ENCODE measurements at regions not wholly inside any gene's neighbourhood (a gene's known extent, or its start where the extent isn't known, plus 50 kb on each side); places are given as distances from the start of the nearest gene placed in this dataset.

GRCh38 chr18:28995319-28995718 is 818.4 kb upstream of the CDH2 start:
- H3K27me3 Mint-ChIP-seq = no peaks in the 10 kb centered on the region
- no peaks in the 10 kb centered on the region for H3K4me1 Mint-ChIP-seq
- CTCF ChIA-PET = no interaction called here
- H3K36me3 Mint-ChIP-seq (ENCODE audit: low read depth) = no peaks in the 10 kb centered on the region
- H3K27ac Mint-ChIP-seq = no peak overlapping the region
- H3K9me3 Mint-ChIP-seq = peaks cover 9% of the 10 kb centered on the region
- H3K4me3 Mint-ChIP-seq = no peak overlapping the region
- POLR2A ChIA-PET = no interaction called here
- DNase-seq = no peak

GRCh38 chr18:28984731-28985130 is 807.8 kb upstream of the CDH2 start:
- ChIA-PET CTCF (no interaction called here), POLR2A (no interaction called here)
- Mint-ChIP-seq H3K27ac (no peak overlapping the region), H3K9me3 (peaks cover 9% of the 10 kb centered on the region), H3K4me1 (no peaks in the 10 kb centered on the region), H3K4me3 (no peak overlapping the region), H3K36me3 (ENCODE audit: low read depth) (no peaks in the 10 kb centered on the region), H3K27me3 (no peaks in the 10 kb centered on the region)
- DNase-seq = no peak

GRCh38 chr18:28974504-28974903 is 797.6 kb upstream of the CDH2 start:
- Mint-ChIP-seq H3K4me3 (no peak overlapping the region), H3K36me3 (ENCODE audit: low read depth) (no peaks in the 10 kb centered on the region), H3K27me3 (no peaks in the 10 kb centered on the region), H3K4me1 (no peaks in the 10 kb centered on the region), H3K9me3 (peaks cover 13% of the 10 kb centered on the region), H3K27ac (no peak overlapping the region)
- ChIA-PET POLR2A (no interaction called here), CTCF (no interaction called here)
- no peak for DNase-seq

DNA sequence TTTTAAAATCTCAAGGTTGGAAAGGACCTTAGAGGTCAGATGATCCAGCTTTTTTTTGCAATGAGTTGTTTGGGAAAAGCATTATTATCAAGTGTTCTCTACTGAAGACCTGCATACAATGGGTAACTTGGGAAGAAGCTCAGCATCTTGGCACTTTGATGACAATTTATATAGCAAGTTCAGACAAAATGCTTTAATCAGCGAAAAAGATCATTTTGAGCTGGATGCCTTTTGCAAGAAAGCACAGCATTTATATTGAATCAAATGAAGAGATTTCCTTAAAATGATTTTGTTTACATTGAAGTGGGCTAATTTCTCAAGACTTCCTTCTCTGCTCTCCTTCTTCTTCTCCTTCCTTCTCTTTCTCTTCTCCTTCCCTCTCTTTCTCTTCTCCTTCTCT is 796.4 kb upstream of the CDH2 start:
- Mint-ChIP-seq H3K4me1 (no peaks in the 10 kb centered on the region), H3K27me3 (no peaks in the 10 kb centered on the region), H3K4me3 (no peak overlapping the region), H3K9me3 (peaks cover 15% of the 10 kb centered on the region), H3K27ac (no peak overlapping the region), H3K36me3 (ENCODE audit: low read depth) (no peaks in the 10 kb centered on the region)
- CTCF ChIA-PET = no interaction called here
- POLR2A ChIA-PET = no interaction called here
- DNase-seq = no peak

- H3K4me1 Mint-ChIP-seq = no peaks in the 10 kb centered on the region
- no peak overlapping the region for H3K27ac Mint-ChIP-seq
- H3K4me3 Mint-ChIP-seq = no peak overlapping the region
- ChIA-PET CTCF (no interaction called here), POLR2A (no interaction called here)
- H3K9me3 Mint-ChIP-seq = peaks cover 14% of the 10 kb centered on the region
- no peaks in the 10 kb centered on the region for H3K27me3 Mint-ChIP-seq
- no peak for DNase-seq
- H3K36me3 Mint-ChIP-seq (ENCODE audit: low read depth) = no peaks in the 10 kb centered on the region
These were observed 795.5 kb upstream of the CDH2 start for GRCh38 chr18:28972333-28972907.

DNA sequence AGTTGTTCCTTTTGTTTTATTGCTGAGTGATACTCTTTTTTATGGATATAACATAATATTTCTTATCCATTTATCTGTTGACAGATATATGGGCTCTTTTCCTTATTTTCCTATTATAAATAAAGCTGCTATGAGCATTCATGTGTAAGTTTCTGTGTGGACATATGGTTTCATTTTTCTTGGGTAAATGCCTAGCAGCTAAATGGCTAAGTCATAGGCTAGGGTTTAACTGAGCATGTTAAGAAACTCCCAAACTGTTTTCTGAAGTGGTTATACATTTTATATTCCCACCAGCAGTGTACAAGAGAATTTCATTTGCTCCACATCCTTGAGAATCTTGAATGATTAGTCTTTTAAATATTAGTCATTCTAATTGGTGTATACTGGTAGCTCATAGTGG is 786.6 kb upstream of the CDH2 start:
- Mint-ChIP-seq H3K27ac (no peak overlapping the region), H3K4me3 (no peak overlapping the region), H3K9me3 (peaks cover 5% of the 10 kb centered on the region), H3K27me3 (no peaks in the 10 kb centered on the region), H3K36me3 (ENCODE audit: low read depth) (no peaks in the 10 kb centered on the region), H3K4me1 (no peaks in the 10 kb centered on the region)
- ChIA-PET POLR2A (no interaction called here), CTCF (no interaction called here)
- no peak for DNase-seq

DNA sequence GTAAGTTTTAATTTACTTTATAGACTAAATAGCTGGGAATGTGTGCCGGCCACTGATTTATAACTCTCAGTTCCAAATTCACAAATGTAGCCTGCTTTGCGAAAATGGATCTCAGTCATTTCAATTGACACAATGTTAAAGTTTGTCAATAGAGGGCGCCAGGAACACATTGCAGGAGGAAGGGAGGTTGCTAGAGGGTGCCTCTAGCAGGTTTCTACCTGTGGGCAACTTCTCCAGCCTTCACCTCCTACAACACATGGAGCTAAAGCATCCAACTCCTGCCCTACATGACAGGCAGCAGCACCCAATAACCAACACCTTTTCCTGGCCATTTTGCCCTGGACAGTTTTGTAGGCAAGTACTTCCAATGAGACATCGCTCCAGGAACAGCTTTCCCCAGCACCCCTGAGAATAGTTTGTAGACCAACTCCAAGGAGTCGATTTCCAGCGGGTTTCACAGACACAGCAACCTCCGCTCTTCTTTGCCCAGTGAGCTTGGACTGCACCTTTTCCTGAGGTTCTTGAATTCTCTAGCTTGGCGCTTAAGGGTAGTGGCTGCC is 784.8 kb upstream of the CDH2 start:
- H3K4me3 Mint-ChIP-seq = no peak overlapping the region
- H3K4me1 Mint-ChIP-seq = no peaks in the 10 kb centered on the region
- no peak overlapping the region for H3K27ac Mint-ChIP-seq
- no peaks in the 10 kb centered on the region for H3K27me3 Mint-ChIP-seq
- DNase-seq = no peak
- ChIA-PET CTCF (no interaction called here), POLR2A (no interaction called here)
- no peaks in the 10 kb centered on the region for H3K36me3 Mint-ChIP-seq (ENCODE audit: low read depth)
- H3K9me3 Mint-ChIP-seq = peaks cover 2% of the 10 kb centered on the region

GRCh38 chr18:28960146-28960545 is 783.2 kb upstream of the CDH2 start:
- Mint-ChIP-seq H3K4me3 (no peak overlapping the region), H3K36me3 (ENCODE audit: low read depth) (no peaks in the 10 kb centered on the region), H3K4me1 (no peaks in the 10 kb centered on the region), H3K9me3 (peaks cover 6% of the 10 kb centered on the region), H3K27ac (no peak overlapping the region), H3K27me3 (no peaks in the 10 kb centered on the region)
- POLR2A ChIA-PET = no interaction called here
- DNase-seq = no peak
- CTCF ChIA-PET = no interaction called here

DNA sequence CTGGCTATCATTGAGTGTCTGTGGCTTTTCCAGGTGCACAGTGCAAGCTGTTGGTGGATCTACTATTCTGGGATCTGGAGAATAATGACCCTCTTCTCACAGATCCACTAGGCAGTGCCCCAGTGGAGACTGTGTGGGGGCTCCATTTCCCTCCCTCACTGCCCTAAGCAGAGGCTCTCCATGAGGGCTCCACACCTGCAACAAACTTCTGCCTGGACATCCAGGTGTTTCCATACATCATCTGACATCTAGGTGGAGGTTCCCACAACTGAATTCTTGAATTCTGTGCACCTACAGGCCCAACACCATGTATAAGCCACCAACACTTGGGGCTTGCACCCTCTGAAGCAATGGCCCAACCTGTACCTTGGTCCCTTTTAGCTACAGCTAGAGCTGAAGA is 775.4 kb upstream of the CDH2 start:
- Mint-ChIP-seq H3K27me3 (no peaks in the 10 kb centered on the region), H3K4me1 (no peaks in the 10 kb centered on the region), H3K27ac (no peak overlapping the region), H3K36me3 (ENCODE audit: low read depth) (no peaks in the 10 kb centered on the region), H3K4me3 (no peak overlapping the region), H3K9me3 (peaks cover 26% of the 10 kb centered on the region)
- ChIA-PET POLR2A (no interaction called here), CTCF (no interaction called here)
- no peak for DNase-seq

- no peak for DNase-seq
- ChIA-PET POLR2A (no interaction called here), CTCF (no interaction called here)
- H3K36me3 Mint-ChIP-seq (ENCODE audit: low read depth) = no peaks in the 10 kb centered on the region
- no peaks in the 10 kb centered on the region for H3K4me1 Mint-ChIP-seq
- no peak overlapping the region for H3K27ac Mint-ChIP-seq
- H3K9me3 Mint-ChIP-seq = peaks cover 16% of the 10 kb centered on the region
- H3K4me3 Mint-ChIP-seq = no peak overlapping the region
- no peaks in the 10 kb centered on the region for H3K27me3 Mint-ChIP-seq
These were observed 771.0 kb upstream of the CDH2 start for GRCh38 chr18:28947900-28948299.

DNA sequence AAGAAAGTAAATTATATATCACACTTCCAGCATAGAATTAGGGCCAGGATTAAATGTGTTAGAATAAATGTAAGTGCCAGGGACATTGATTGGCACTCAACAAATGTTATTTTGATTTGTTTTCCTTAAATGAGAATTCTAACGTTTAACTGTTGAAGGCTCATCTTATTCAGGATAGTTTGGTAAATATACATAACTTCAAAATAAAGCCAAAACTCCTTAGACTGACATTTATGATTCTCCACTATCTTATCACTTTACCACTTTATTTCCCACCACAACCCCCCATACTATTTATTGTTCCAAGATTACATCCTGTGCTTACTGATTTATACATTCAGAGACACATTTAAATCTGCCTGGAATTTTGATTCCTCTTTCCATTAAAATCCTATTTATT is 769.5 kb upstream of the CDH2 start:
- POLR2A ChIA-PET = no interaction called here
- DNase-seq = no peak
- Mint-ChIP-seq H3K36me3 (ENCODE audit: low read depth) (no peaks in the 10 kb centered on the region), H3K4me3 (no peak overlapping the region), H3K4me1 (no peaks in the 10 kb centered on the region), H3K27ac (no peak overlapping the region), H3K27me3 (no peaks in the 10 kb centered on the region), H3K9me3 (peaks cover 10% of the 10 kb centered on the region)
- CTCF ChIA-PET = no interaction called here

- Mint-ChIP-seq H3K9me3 (peaks cover 10% of the 10 kb centered on the region), H3K36me3 (ENCODE audit: low read depth) (no peaks in the 10 kb centered on the region), H3K27ac (no peak overlapping the region), H3K4me3 (no peak overlapping the region), H3K4me1 (no peaks in the 10 kb centered on the region), H3K27me3 (no peaks in the 10 kb centered on the region)
- CTCF ChIA-PET = no interaction called here
- DNase-seq = no peak
- POLR2A ChIA-PET = no interaction called here
These were observed 746.0 kb upstream of the CDH2 start for GRCh38 chr18:28922936-28923335.

DNA sequence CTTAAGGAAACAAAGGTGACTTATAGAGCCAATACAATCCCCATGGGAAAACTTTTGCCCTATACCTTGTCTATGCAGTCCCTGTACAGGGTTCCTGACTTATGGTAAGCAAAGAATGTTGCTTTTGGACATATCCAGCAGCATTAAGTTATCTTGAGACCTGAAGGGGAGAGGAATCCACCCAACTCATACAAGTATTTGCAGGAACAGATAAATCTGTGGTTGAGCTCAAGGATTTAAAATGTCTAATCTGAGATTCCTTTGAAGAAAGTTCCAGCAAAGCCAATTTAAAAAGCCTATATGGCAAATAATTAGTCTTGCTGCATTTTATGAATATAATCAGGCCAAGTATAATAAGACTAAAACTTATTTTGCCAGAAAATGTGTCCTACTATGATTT is 739.5 kb upstream of the CDH2 start:
- CTCF ChIA-PET = no interaction called here
- no peak for DNase-seq
- H3K4me3 Mint-ChIP-seq = no peak overlapping the region
- H3K4me1 Mint-ChIP-seq = no peaks in the 10 kb centered on the region
- H3K27me3 Mint-ChIP-seq = no peaks in the 10 kb centered on the region
- no peak overlapping the region for H3K27ac Mint-ChIP-seq
- H3K9me3 Mint-ChIP-seq = peaks cover 18% of the 10 kb centered on the region
- H3K36me3 Mint-ChIP-seq (ENCODE audit: low read depth) = no peaks in the 10 kb centered on the region
- POLR2A ChIA-PET = no interaction called here

DNA sequence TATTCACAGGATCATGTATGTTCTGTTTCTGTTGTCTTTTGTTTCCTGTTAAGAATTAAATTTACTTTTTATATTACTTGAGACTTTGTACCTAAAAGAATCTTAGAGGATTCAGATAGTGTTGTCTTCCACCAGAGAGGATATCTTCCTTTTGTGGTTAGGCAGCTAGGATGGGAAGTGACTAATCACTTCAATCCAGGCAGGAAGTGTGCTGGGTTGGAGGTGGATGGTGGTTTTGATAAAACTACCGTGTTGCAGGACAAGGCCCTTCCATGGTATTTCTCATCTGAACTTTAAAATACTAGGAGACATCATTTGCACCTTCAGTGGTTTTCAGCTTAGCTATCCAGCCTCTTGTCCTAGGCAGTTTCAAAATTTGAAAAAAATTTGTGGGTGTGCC is 728.6 kb upstream of the CDH2 start:
- Mint-ChIP-seq H3K36me3 (ENCODE audit: low read depth) (no peaks in the 10 kb centered on the region), H3K9me3 (peaks cover 23% of the 10 kb centered on the region), H3K4me3 (no peak overlapping the region), H3K27me3 (no peaks in the 10 kb centered on the region), H3K4me1 (no peaks in the 10 kb centered on the region), H3K27ac (no peak overlapping the region)
- ChIA-PET CTCF (no interaction called here), POLR2A (no interaction called here)
- no peak for DNase-seq
